ENCODE measurements at regions not wholly inside any gene's neighbourhood (a gene's known extent, or its start where the extent isn't known, plus 50 kb on each side); places are given as distances from the start of the nearest gene placed in this dataset.

DNA sequence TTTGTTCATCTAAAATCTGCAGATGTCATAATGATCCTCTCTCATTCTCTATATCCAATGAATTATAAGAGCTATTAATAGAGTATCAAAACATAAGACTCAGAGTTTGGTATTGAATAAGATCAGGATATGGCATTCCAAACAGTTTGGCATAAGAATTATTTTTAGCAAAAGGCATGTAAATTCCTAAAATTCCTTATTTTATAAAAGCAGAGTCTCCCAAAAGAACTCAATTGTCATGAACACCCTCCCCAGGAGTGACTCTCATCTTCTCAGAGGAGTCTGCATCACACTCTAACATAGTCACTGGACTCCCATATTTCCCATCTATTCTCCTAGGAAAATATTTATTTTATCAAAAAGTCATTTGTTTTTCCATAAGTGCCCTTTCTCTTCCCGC is 1710.2 kb upstream of the SLC39A10 start:
- Histone ChIP-seq H3K36me3 (ENCODE audit: control insufficient read depth in 2 of 2, insufficient read depth in 1 of 2, low read length in 2 of 2) (no peaks in the 10 kb centered on the region), H3K27ac (ENCODE audit: extremely low read depth, low read depth, low read length) (no peak overlapping the region), H3K9me3 (ENCODE audit: control insufficient read depth, insufficient read depth, low read depth, low read length) (no peaks in the 10 kb centered on the region), H3K4me1 (ENCODE audit: control insufficient read depth, insufficient read depth, low read length) (no peaks in the 10 kb centered on the region), H3K4me3 (ENCODE audit: low read depth, low read length) (no peak overlapping the region)
- CTCF ChIA-PET = no interaction called here
- POLR2A ChIA-PET = no interaction called here
- TF ChIP-seq, protein P1, sequence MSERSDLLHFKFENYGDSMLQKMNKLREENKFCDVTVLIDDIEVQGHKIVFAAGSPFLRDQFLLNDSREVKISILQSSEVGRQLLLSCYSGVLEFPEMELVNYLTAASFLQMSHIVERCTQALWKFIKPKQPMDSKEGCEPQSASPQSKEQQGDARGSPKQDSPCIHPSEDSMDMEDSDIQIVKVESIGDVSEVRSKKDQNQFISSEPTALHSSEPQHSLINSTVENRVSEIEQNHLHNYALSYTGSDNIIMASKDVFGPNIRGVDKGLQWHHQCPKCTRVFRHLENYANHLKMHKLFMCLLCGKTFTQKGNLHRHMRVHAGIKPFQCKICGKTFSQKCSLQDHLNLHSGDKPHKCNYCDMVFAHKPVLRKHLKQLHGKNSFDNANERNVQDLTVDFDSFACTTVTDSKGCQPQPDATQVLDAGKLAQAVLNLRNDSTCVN (tag by site-specific recombination; optimal IDR thresholded peaks at IDR 0.05) = no peak
- TF ChIP-seq ZNF132 (tag by site-specific recombination; IDR thresholded peaks at IDR 0.05; ENCODE audit: borderline replicate concordance) (no peak), ZNF37A (tag by site-specific recombination; IDR thresholded peaks at IDR 0.05) (no peak), ZNF548 (tag by site-specific recombination; IDR thresholded peaks at IDR 0.05) (no peak), YY2 (tag by site-specific recombination; IDR thresholded peaks at IDR 0.05) (no peak), HOXC10 (CRISPR knock-in tag; IDR thresholded peaks at IDR 0.05) (no peak), ZNF274 (IDR thresholded peaks at IDR 0.05; ENCODE audit: low read length) (no peak), ZNF274 (tag by site-specific recombination; IDR thresholded peaks at IDR 0.05; ENCODE audit: borderline replicate concordance) (no peak), ZNF335 (tag by site-specific recombination; conservative IDR thresholded peaks at IDR 0.05) (no peak), ZNF658 (tag by site-specific recombination; IDR thresholded peaks at IDR 0.05) (no peak), BCL11A (tag by site-specific recombination; IDR thresholded peaks at IDR 0.05; ENCODE audit: low read depth) (no peak), PRDM1 (tag by site-specific recombination; IDR thresholded peaks at IDR 0.05) (no peak), ZFP37 (tag by site-specific recombination; IDR thresholded peaks at IDR 0.05) (no peak)
- TF ChIP-seq, protein P2, sequence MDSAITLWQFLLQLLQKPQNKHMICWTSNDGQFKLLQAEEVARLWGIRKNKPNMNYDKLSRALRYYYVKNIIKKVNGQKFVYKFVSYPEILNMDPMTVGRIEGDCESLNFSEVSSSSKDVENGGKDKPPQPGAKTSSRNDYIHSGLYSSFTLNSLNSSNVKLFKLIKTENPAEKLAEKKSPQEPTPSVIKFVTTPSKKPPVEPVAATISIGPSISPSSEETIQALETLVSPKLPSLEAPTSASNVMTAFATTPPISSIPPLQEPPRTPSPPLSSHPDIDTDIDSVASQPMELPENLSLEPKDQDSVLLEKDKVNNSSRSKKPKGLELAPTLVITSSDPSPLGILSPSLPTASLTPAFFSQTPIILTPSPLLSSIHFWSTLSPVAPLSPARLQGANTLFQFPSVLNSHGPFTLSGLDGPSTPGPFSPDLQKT (IDR thresholded peaks at IDR 0.05; ENCODE audit: borderline replicate concordance, low read depth, low read length) = no peak
- TF ChIP-seq, protein P3, sequence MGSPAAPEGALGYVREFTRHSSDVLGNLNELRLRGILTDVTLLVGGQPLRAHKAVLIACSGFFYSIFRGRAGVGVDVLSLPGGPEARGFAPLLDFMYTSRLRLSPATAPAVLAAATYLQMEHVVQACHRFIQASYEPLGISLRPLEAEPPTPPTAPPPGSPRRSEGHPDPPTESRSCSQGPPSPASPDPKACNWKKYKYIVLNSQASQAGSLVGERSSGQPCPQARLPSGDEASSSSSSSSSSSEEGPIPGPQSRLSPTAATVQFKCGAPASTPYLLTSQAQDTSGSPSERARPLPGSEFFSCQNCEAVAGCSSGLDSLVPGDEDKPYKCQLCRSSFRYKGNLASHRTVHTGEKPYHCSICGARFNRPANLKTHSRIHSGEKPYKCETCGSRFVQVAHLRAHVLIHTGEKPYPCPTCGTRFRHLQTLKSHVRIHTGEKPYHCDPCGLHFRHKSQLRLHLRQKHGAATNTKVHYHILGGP (tag by site-specific recombination; IDR thresholded peaks at IDR 0.05) = no peak
- TF ChIP-seq, protein P4, sequence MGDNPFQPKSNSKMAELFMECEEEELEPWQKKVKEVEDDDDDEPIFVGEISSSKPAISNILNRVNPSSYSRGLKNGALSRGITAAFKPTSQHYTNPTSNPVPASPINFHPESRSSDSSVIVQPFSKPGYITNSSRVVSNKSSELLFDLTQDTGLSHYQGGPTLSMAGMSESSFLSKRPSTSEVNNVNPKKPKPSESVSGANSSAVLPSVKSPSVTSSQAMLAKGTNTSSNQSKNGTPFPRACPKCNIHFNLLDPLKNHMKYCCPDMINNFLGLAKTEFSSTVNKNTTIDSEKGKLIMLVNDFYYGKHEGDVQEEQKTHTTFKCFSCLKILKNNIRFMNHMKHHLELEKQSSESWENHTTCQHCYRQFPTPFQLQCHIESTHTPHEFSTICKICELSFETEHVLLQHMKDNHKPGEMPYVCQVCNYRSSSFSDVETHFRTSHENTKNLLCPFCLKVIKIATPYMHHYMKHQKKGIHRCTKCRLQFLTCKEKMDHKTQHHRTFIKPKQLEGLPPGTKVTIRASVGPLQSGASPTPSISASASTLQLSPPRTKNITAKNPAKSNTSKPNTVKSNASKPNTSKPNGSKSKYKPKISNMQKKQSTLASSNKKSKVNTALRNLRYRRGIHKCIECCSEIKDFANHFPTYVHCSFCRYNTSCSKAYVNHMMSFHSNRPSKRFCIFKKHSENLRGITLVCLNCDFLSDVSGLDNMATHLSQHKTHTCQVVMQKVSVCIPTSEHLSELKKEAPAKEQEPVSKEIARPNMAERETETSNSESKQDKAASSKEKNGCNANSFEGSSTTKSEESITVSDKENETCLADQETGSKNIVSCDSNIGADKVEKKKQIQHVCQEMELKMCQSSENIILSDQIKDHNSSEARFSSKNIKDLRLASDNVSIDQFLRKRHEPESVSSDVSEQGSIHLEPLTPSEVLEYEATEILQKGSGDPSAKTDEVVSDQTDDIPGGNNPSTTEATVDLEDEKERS (tag by site-specific recombination; IDR thresholded peaks at IDR 0.05) = no peak
- TF ChIP-seq, protein P5, sequence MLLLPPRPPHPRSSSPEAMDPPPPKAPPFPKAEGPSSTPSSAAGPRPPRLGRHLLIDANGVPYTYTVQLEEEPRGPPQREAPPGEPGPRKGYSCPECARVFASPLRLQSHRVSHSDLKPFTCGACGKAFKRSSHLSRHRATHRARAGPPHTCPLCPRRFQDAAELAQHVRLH (tag by site-specific recombination; IDR thresholded peaks at IDR 0.05) = no peak
- TF ChIP-seq, protein P6, sequence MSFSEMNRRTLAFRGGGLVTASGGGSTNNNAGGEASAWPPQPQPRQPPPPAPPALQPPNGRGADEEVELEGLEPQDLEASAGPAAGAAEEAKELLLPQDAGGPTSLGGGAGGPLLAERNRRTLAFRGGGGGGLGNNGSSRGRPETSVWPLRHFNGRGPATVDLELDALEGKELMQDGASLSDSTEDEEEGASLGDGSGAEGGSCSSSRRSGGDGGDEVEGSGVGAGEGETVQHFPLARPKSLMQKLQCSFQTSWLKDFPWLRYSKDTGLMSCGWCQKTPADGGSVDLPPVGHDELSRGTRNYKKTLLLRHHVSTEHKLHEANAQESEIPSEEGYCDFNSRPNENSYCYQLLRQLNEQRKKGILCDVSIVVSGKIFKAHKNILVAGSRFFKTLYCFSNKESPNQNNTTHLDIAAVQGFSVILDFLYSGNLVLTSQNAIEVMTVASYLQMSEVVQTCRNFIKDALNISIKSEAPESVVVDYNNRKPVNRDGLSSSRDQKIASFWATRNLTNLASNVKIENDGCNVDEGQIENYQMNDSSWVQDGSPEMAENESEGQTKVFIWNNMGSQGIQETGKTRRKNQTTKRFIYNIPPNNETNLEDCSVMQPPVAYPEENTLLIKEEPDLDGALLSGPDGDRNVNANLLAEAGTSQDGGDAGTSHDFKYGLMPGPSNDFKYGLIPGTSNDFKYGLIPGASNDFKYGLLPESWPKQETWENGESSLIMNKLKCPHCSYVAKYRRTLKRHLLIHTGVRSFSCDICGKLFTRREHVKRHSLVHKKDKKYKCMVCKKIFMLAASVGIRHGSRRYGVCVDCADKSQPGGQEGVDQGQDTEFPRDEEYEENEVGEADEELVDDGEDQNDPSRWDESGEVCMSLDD (tag by site-specific recombination; IDR thresholded peaks at IDR 0.05) = no peak
- TF ChIP-seq, protein P7, sequence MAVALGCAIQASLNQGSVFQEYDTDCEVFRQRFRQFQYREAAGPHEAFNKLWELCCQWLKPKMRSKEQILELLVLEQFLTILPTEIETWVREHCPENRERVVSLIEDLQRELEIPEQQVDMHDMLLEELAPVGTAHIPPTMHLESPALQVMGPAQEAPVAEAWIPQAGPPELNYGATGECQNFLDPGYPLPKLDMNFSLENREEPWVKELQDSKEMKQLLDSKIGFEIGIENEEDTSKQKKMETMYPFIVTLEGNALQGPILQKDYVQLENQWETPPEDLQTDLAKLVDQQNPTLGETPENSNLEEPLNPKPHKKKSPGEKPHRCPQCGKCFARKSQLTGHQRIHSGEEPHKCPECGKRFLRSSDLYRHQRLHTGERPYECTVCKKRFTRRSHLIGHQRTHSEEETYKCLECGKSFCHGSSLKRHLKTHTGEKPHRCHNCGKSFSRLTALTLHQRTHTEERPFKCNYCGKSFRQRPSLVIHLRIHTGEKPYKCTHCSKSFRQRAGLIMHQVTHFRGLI (tag by site-specific recombination; IDR thresholded peaks at IDR 0.05) = no peak
- TF ChIP-seq, protein P8, sequence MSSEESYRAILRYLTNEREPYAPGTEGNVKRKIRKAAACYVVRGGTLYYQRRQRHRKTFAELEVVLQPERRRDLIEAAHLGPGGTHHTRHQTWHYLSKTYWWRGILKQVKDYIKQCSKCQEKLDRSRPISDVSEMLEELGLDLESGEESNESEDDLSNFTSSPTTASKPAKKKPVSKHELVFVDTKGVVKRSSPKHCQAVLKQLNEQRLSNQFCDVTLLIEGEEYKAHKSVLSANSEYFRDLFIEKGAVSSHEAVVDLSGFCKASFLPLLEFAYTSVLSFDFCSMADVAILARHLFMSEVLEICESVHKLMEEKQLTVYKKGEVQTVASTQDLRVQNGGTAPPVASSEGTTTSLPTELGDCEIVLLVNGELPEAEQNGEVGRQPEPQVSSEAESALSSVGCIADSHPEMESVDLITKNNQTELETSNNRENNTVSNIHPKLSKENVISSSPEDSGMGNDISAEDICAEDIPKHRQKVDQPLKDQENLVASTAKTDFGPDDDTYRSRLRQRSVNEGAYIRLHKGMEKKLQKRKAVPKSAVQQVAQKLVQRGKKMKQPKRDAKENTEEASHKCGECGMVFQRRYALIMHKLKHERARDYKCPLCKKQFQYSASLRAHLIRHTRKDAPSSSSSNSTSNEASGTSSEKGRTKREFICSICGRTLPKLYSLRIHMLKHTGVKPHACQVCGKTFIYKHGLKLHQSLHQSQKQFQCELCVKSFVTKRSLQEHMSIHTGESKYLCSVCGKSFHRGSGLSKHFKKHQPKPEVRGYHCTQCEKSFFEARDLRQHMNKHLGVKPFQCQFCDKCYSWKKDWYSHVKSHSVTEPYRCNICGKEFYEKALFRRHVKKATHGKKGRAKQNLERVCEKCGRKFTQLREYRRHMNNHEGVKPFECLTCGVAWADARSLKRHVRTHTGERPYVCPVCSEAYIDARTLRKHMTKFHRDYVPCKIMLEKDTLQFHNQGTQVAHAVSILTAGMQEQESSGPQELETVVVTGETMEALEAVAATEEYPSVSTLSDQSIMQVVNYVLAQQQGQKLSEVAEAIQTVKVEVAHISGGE (tag by site-specific recombination; conservative IDR thresholded peaks at IDR 0.05; ENCODE audit: low read depth) = no peak
